ENCODE measurements at regions not wholly inside any gene's neighbourhood (a gene's known extent, or its start where the extent isn't known, plus 50 kb on each side); places are given as distances from the start of the nearest gene placed in this dataset.

DNA sequence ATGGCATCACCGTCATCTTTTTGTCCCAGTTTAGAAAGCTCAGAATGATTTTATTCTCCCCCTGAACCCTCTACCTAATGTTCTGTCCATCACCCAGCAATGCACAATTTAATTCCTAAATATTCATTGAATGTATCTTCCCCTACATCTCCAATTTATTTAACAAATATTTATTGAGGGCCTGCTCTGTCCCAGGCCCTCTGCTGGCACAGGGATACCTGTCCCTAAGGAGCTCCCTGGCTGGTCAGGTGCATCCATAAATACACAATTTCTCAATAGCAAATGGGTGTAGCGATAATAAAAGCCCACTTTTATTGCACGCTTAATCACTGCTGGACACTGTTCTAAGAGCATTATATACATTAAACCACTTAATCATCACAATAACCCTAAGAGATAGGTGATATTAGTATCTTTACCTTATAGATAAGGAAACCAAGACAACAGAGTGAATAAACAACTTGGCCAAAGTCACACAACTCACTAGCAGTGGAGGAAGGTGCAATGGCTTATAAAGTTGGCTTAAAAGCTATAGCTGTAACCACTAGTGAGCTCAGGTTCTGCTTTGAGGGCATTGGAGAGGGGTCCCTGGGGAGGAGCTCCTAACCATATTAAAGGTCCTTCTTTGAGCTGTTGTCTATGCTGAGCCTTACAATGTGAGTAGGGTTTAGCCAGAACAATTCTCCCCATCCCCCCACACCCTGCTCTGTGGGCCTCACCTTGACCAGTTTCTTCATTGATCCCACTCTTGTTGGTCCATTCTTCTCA lies 126.3 kb upstream of the JUN start (continued):
- TF ChIP-seq ZNF584 (CRISPR knock-in tag; IDR thresholded peaks at IDR 0.05; ENCODE audit: low read depth) = no peak
- no peak for TF ChIP-seq RNF219 (CRISPR knock-in tag; IDR thresholded peaks at IDR 0.05)
- no peak for TF ChIP-seq EP300 (IDR thresholded peaks at IDR 0.05; ENCODE audit: low read length)
- no peak for TF ChIP-seq ZNF639 (CRISPR knock-in tag; conservative IDR thresholded peaks at IDR 0.05 in 1 of 2, IDR thresholded peaks at IDR 0.05 in 1 of 2)
- TF ChIP-seq, protein P1, sequence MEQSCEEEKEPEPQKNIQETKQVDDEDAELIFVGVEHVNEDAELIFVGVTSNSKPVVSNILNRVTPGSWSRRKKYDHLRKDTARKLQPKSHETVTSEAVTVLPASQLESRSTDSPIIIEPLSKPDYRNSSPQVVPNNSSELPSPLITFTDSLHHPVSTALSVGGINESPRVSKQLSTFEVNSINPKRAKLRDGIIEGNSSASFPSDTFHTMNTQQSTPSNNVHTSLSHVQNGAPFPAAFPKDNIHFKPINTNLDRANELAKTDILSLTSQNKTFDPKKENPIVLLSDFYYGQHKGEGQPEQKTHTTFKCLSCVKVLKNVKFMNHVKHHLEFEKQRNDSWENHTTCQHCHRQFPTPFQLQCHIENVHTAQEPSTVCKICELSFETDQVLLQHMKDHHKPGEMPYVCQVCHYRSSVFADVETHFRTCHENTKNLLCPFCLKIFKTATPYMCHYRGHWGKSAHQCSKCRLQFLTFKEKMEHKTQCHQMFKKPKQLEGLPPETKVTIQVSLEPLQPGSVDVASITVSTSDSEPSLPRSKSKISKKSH (CRISPR knock-in tag; IDR thresholded peaks at IDR 0.05) = no peak
- TF ChIP-seq, protein P2, sequence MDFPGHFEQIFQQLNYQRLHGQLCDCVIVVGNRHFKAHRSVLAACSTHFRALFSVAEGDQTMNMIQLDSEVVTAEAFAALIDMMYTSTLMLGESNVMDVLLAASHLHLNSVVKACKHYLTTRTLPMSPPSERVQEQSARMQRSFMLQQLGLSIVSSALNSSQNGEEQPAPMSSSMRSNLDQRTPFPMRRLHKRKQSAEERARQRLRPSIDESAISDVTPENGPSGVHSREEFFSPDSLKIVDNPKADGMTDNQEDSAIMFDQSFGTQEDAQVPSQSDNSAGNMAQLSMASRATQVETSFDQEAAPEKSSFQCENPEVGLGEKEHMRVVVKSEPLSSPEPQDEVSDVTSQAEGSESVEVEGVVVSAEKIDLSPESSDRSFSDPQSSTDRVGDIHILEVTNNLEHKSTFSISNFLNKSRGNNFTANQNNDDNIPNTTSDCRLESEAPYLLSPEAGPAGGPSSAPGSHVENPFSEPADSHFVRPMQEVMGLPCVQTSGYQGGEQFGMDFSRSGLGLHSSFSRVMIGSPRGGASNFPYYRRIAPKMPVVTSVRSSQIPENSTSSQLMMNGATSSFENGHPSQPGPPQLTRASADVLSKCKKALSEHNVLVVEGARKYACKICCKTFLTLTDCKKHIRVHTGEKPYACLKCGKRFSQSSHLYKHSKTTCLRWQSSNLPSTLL (IDR thresholded peaks at IDR 0.05) = no peak
